ENCODE measurements at regions not wholly inside any gene's neighbourhood (a gene's known extent, or its start where the extent isn't known, plus 50 kb on each side); places are given as distances from the start of the nearest gene placed in this dataset.

- H2AK5ac ChIP-seq (ENCODE audit: low read depth, low read length) = no peak overlapping the region
- WGBS, 2 donors (ENCODE audit: extremely low coverage in 2 of 2, insufficient read length in 2 of 2, insufficient replicate concordance in 1 of 2) = no CpG with 5 or more reads among the region's 1 CpG
Measured at GRCh38 chr12:31783556-31783955, 54.7 kb upstream of the AMN1 start.

GRCh38 chr12:31781894-31782540 is 53.2 kb upstream of the AMN1 start:
- no CpG with 5 or more reads among the region's 17 CpGs for WGBS, 2 donors (ENCODE audit: extremely low coverage in 2 of 2, insufficient read length in 2 of 2, insufficient replicate concordance in 1 of 2)
- Histone ChIP-seq H3K79me1 (ENCODE audit: low read depth, low read length) (peaks cover 1% of the 10 kb centered on the region), H3K27ac (replicated peaks; ENCODE audit: low read length) (no peak overlapping the region), H4K8ac (ENCODE audit: low read depth, low read length) (no peak overlapping the region), H3K4me3 (ENCODE audit: low read length in 2 of 2) (no peak overlapping the region), H4K91ac (ENCODE audit: low read depth, low read length, poor library complexity) (no peak overlapping the region), H2BK5ac (ENCODE audit: low read length) (no peak overlapping the region), H2AFZ (ENCODE audit: low read length) (no peak overlapping the region), H2BK15ac (ENCODE audit: low read length) (no peak overlapping the region), H3K23ac (ENCODE audit: low read depth, low read length, poor library complexity) (no peak overlapping the region), H2BK120ac (ENCODE audit: low read depth, low read length) (no peak overlapping the region), H3K9me3 (replicated peaks in 1 of 2; ENCODE audit: control insufficient read depth in 2 of 2, insufficient read depth in 1 of 2, low read depth in 1 of 2, low read length in 2 of 2) (no peaks in the 10 kb centered on the region), H3K27me3 (ENCODE audit: control insufficient read depth in 3 of 3, insufficient read depth in 3 of 3, low read depth in 1 of 3, low read length in 3 of 3) (no peaks in the 10 kb centered on the region), H3K4me2 (ENCODE audit: insufficient read depth, low read length, poor library complexity, severe bottlenecking) (no peak overlapping the region), H3K36me3 (replicated peaks in 1 of 2; ENCODE audit: control insufficient read depth in 2 of 2, insufficient read depth in 2 of 2, low read length in 2 of 2) (no peaks in the 10 kb centered on the region), H3K14ac (ENCODE audit: low read length) (peak overlapping the region; percentile 67), H3K4me1 (ENCODE audit: control insufficient read depth in 2 of 2, insufficient read depth in 1 of 2, low read depth in 1 of 2, low read length in 2 of 2) (no peaks in the 10 kb centered on the region), H3K9ac (ENCODE audit: low read depth, low read length, poor library complexity) (peak overlapping the region; percentile 60), H2BK12ac (ENCODE audit: low read length) (no peak overlapping the region), H3K18ac (ENCODE audit: low read length) (peak overlapping the region; percentile 82), H3K4ac (ENCODE audit: low read length) (no peak overlapping the region), H2AK5ac (ENCODE audit: low read depth, low read length) (no peak overlapping the region)
- DNase-seq (ENCODE audit: low spot score) = no peak

More at GRCh38 chr12:31783556-31783955, 54.7 kb upstream of the AMN1 start:
- Histone ChIP-seq H3K4me1 (ENCODE audit: control insufficient read depth in 2 of 2, insufficient read depth in 1 of 2, low read depth in 1 of 2, low read length in 2 of 2) (no peaks in the 10 kb centered on the region), H4K8ac (ENCODE audit: low read depth, low read length) (no peak overlapping the region), H3K79me1 (ENCODE audit: low read depth, low read length) (peaks cover 1% of the 10 kb centered on the region), H3K4me2 (ENCODE audit: insufficient read depth, low read length, poor library complexity, severe bottlenecking) (no peak overlapping the region), H3K23ac (ENCODE audit: low read depth, low read length, poor library complexity) (no peak overlapping the region), H3K27me3 (ENCODE audit: control insufficient read depth in 3 of 3, insufficient read depth in 3 of 3, low read depth in 1 of 3, low read length in 3 of 3) (no peaks in the 10 kb centered on the region), H3K18ac (ENCODE audit: low read length) (no peak overlapping the region), H2BK120ac (ENCODE audit: low read depth, low read length) (no peak overlapping the region), H3K9ac (ENCODE audit: low read depth, low read length, poor library complexity) (no peak overlapping the region), H2BK15ac (ENCODE audit: low read length) (no peak overlapping the region), H3K27ac (replicated peaks; ENCODE audit: low read length) (no peak overlapping the region), H2AFZ (ENCODE audit: low read length) (no peak overlapping the region), H3K9me3 (replicated peaks in 1 of 2; ENCODE audit: control insufficient read depth in 2 of 2, insufficient read depth in 1 of 2, low read depth in 1 of 2, low read length in 2 of 2) (no peaks in the 10 kb centered on the region), H3K4ac (ENCODE audit: low read length) (no peak overlapping the region), H3K36me3 (replicated peaks in 1 of 2; ENCODE audit: control insufficient read depth in 2 of 2, insufficient read depth in 2 of 2, low read length in 2 of 2) (no peaks in the 10 kb centered on the region), H4K91ac (ENCODE audit: low read depth, low read length, poor library complexity) (no peak overlapping the region), H2BK5ac (ENCODE audit: low read length) (no peak overlapping the region), H3K4me3 (ENCODE audit: low read length in 2 of 2) (no peak overlapping the region), H2BK12ac (ENCODE audit: low read length) (no peak overlapping the region), H3K14ac (ENCODE audit: low read length) (no peak overlapping the region)
- DNase-seq (ENCODE audit: low spot score) = no peak

- DNase-seq (ENCODE audit: low spot score) = no peak
- H3K23ac ChIP-seq (ENCODE audit: low read depth, low read length, poor library complexity) = no peak overlapping the region
- H4K91ac ChIP-seq (ENCODE audit: low read depth, low read length, poor library complexity) = no peak overlapping the region
- H3K9ac ChIP-seq (ENCODE audit: low read depth, low read length, poor library complexity) = no peak overlapping the region
- H2BK15ac ChIP-seq (ENCODE audit: low read length) = no peak overlapping the region
- no CpG with 5 or more reads among the region's 5 CpGs for WGBS, 2 donors (ENCODE audit: extremely low coverage in 2 of 2, insufficient read length in 2 of 2, insufficient replicate concordance in 1 of 2)
- H2BK120ac ChIP-seq (ENCODE audit: low read depth, low read length) = no peak overlapping the region
- no peak overlapping the region for H2BK5ac ChIP-seq (ENCODE audit: low read length)
- H3K27me3 ChIP-seq (ENCODE audit: control insufficient read depth in 3 of 3, insufficient read depth in 3 of 3, low read depth in 1 of 3, low read length in 3 of 3) = no peaks in the 10 kb centered on the region
- H3K4me2 ChIP-seq (ENCODE audit: insufficient read depth, low read length, poor library complexity, severe bottlenecking) = no peak overlapping the region
- H2AK5ac ChIP-seq (ENCODE audit: low read depth, low read length) = no peak overlapping the region
- H3K4me3 ChIP-seq (ENCODE audit: low read length in 2 of 2) = no peak overlapping the region
- H3K27ac ChIP-seq (replicated peaks; ENCODE audit: low read length) = no peak overlapping the region
- H2AFZ ChIP-seq (ENCODE audit: low read length) = no peak overlapping the region
- H4K8ac ChIP-seq (ENCODE audit: low read depth, low read length) = no peak overlapping the region
- no peak overlapping the region for H3K18ac ChIP-seq (ENCODE audit: low read length)
- H3K4me1 ChIP-seq (ENCODE audit: control insufficient read depth in 2 of 2, insufficient read depth in 1 of 2, low read depth in 1 of 2, low read length in 2 of 2) = no peaks in the 10 kb centered on the region
- no peak overlapping the region for H2BK12ac ChIP-seq (ENCODE audit: low read length)
- no peak overlapping the region for H3K4ac ChIP-seq (ENCODE audit: low read length)
- peaks cover 1% of the 10 kb centered on the region for H3K79me1 ChIP-seq (ENCODE audit: low read depth, low read length)
- no peaks in the 10 kb centered on the region for H3K9me3 ChIP-seq (replicated peaks in 1 of 2; ENCODE audit: control insufficient read depth in 2 of 2, insufficient read depth in 1 of 2, low read depth in 1 of 2, low read length in 2 of 2)
- no peak overlapping the region for H3K14ac ChIP-seq (ENCODE audit: low read length)
- no peaks in the 10 kb centered on the region for H3K36me3 ChIP-seq (replicated peaks in 1 of 2; ENCODE audit: control insufficient read depth in 2 of 2, insufficient read depth in 2 of 2, low read length in 2 of 2)
Measured at GRCh38 chr12:31780096-31780495, 51.3 kb upstream of the AMN1 start.

- Histone ChIP-seq H4K91ac (ENCODE audit: low read depth, low read length, poor library complexity) (no peak overlapping the region), H3K18ac (ENCODE audit: low read length) (no peak overlapping the region), H3K27me3 (ENCODE audit: control insufficient read depth in 3 of 3, insufficient read depth in 3 of 3, low read depth in 1 of 3, low read length in 3 of 3) (no peaks in the 10 kb centered on the region), H3K9ac (ENCODE audit: low read depth, low read length, poor library complexity) (no peak overlapping the region), H3K36me3 (replicated peaks in 1 of 2; ENCODE audit: control insufficient read depth in 2 of 2, insufficient read depth in 2 of 2, low read length in 2 of 2) (no peaks in the 10 kb centered on the region), H4K8ac (ENCODE audit: low read depth, low read length) (no peak overlapping the region), H2BK120ac (ENCODE audit: low read depth, low read length) (no peak overlapping the region), H3K4me2 (ENCODE audit: insufficient read depth, low read length, poor library complexity, severe bottlenecking) (no peak overlapping the region), H3K27ac (replicated peaks; ENCODE audit: low read length) (no peak overlapping the region), H3K23ac (ENCODE audit: low read depth, low read length, poor library complexity) (no peak overlapping the region), H2BK5ac (ENCODE audit: low read length) (no peak overlapping the region), H3K4me3 (ENCODE audit: low read length in 2 of 2) (no peak overlapping the region), H2BK12ac (ENCODE audit: low read length) (no peak overlapping the region), H2AK5ac (ENCODE audit: low read depth, low read length) (no peak overlapping the region), H2BK15ac (ENCODE audit: low read length) (no peak overlapping the region), H2AFZ (ENCODE audit: low read length) (no peak overlapping the region), H3K9me3 (replicated peaks in 1 of 2; ENCODE audit: control insufficient read depth in 2 of 2, insufficient read depth in 1 of 2, low read depth in 1 of 2, low read length in 2 of 2) (no peaks in the 10 kb centered on the region), H3K4me1 (ENCODE audit: control insufficient read depth in 2 of 2, insufficient read depth in 1 of 2, low read depth in 1 of 2, low read length in 2 of 2) (peaks cover 0 to 2% of the 10 kb centered on the region in 2 donors), H3K4ac (ENCODE audit: low read length) (no peak overlapping the region), H3K79me1 (ENCODE audit: low read depth, low read length) (no peaks in the 10 kb centered on the region), H3K14ac (ENCODE audit: low read length) (no peak overlapping the region)
- DNase-seq (ENCODE audit: low spot score) = no peak
- no CpG with 5 or more reads among the region's 5 CpGs for WGBS, 2 donors (ENCODE audit: extremely low coverage in 2 of 2, insufficient read length in 2 of 2, insufficient replicate concordance in 1 of 2)
Measured at GRCh38 chr12:31778687-31779086, 49.9 kb upstream of the AMN1 start.
